ENCODE measurements at regions not wholly inside any gene's neighbourhood (a gene's known extent, or its start where the extent isn't known, plus 50 kb on each side); places are given as distances from the start of the nearest gene placed in this dataset.
A peak's percentile ranks its signal among the peaks of the same experiment; 100 is the strongest.

DNA sequence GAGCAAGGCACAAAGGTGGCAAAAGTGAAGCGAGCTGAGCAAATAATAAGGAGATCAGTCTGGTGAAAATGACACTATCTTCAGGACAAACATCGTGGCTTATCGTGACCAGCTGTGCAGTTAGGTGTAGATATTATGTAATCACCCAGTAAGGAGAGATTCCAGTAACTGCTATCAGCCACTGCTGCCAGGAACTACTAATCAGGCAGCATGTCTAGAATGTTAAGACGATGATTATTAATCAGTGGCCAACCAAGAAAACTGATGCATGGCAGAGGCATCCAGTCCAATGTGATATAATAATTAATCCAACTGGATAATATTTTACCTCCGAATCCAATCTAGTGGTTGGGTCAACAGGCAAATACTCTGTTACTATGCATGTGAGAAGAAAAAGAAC is 252.7 kb upstream of the ZPLD1 start:
- peak; percentile 9 for ATAC-seq
- TF ChIP-seq, protein P1, sequence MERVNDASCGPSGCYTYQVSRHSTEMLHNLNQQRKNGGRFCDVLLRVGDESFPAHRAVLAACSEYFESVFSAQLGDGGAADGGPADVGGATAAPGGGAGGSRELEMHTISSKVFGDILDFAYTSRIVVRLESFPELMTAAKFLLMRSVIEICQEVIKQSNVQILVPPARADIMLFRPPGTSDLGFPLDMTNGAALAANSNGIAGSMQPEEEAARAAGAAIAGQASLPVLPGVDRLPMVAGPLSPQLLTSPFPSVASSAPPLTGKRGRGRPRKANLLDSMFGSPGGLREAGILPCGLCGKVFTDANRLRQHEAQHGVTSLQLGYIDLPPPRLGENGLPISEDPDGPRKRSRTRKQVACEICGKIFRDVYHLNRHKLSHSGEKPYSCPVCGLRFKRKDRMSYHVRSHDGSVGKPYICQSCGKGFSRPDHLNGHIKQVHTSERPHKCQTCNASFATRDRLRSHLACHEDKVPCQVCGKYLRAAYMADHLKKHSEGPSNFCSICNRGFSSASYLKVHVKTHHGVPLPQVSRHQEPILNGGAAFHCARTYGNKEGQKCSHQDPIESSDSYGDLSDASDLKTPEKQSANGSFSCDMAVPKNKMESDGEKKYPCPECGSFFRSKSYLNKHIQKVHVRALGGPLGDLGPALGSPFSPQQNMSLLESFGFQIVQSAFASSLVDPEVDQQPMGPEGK (CRISPR knock-in tag; IDR thresholded peaks at IDR 0.05; ENCODE audit: borderline replicate concordance), result no peak
- TF ChIP-seq CSDC2 (CRISPR knock-in tag; IDR thresholded peaks at IDR 0.05), result peak; percentile 34; the same call in 1 of the 2 replicates
- no peak for TF ChIP-seq ZNF70 (CRISPR knock-in tag; IDR thresholded peaks at IDR 0.05)
- TF ChIP-seq, protein P2, sequence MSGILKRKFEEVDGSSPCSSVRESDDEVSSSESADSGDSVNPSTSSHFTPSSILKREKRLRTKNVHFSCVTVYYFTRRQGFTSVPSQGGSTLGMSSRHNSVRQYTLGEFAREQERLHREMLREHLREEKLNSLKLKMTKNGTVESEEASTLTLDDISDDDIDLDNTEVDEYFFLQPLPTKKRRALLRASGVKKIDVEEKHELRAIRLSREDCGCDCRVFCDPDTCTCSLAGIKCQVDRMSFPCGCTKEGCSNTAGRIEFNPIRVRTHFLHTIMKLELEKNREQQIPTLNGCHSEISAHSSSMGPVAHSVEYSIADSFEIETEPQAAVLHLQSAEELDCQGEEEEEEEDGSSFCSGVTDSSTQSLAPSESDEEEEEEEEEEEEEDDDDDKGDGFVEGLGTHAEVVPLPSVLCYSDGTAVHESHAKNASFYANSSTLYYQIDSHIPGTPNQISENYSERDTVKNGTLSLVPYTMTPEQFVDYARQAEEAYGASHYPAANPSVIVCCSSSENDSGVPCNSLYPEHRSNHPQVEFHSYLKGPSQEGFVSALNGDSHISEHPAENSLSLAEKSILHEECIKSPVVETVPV (CRISPR knock-in tag; IDR thresholded peaks at IDR 0.05), result no peak
- TF ChIP-seq RARB (CRISPR knock-in tag; IDR thresholded peaks at IDR 0.05), result no peak
- peak; percentile 78 for TF ChIP-seq ISL1 (CRISPR knock-in tag; IDR thresholded peaks at IDR 0.05)
- TF ChIP-seq OSR1 (CRISPR knock-in tag; IDR thresholded peaks at IDR 0.05), result no peak
- TF ChIP-seq BACH2 (CRISPR knock-in tag; IDR thresholded peaks at IDR 0.05; ENCODE audit: borderline replicate concordance), result no peak
- TF ChIP-seq GLIS3 (CRISPR knock-in tag; IDR thresholded peaks at IDR 0.05), result no peak
- TF ChIP-seq ZFP3 (CRISPR knock-in tag; IDR thresholded peaks at IDR 0.05), result no peak
- TF ChIP-seq, protein P3, sequence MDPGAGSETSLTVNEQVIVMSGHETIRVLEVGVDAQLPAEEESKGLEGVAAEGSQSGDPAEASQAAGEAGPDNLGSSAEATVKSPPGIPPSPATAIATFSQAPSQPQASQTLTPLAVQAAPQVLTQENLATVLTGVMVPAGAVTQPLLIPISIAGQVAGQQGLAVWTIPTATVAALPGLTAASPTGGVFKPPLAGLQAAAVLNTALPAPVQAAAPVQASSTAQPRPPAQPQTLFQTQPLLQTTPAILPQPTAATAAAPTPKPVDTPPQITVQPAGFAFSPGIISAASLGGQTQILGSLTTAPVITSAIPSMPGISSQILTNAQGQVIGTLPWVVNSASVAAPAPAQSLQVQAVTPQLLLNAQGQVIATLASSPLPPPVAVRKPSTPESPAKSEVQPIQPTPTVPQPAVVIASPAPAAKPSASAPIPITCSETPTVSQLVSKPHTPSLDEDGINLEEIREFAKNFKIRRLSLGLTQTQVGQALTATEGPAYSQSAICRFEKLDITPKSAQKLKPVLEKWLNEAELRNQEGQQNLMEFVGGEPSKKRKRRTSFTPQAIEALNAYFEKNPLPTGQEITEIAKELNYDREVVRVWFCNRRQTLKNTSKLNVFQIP (CRISPR knock-in tag; IDR thresholded peaks at IDR 0.05; ENCODE audit: borderline replicate concordance, low read depth), result 0 out of 2 replicates have a peak, but pooled peaks have one; percentile 34
- TF ChIP-seq, protein P4, sequence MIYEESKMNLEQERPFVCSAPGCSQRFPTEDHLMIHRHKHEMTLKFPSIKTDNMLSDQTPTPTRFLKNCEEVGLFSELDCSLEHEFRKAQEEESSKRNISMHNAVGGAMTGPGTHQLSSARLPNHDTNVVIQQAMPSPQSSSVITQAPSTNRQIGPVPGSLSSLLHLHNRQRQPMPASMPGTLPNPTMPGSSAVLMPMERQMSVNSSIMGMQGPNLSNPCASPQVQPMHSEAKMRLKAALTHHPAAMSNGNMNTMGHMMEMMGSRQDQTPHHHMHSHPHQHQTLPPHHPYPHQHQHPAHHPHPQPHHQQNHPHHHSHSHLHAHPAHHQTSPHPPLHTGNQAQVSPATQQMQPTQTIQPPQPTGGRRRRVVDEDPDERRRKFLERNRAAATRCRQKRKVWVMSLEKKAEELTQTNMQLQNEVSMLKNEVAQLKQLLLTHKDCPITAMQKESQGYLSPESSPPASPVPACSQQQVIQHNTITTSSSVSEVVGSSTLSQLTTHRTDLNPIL (CRISPR knock-in tag; IDR thresholded peaks at IDR 0.05; ENCODE audit: low read depth), result no peak
- 0 out of 2 replicates have a peak, but pooled peaks have one; percentile 18 for TF ChIP-seq SNAI2 (CRISPR knock-in tag; IDR thresholded peaks at IDR 0.05)
- TF ChIP-seq ZFP30 (CRISPR knock-in tag; IDR thresholded peaks at IDR 0.05), result no peak
- TF ChIP-seq PPARA (CRISPR knock-in tag; IDR thresholded peaks at IDR 0.05; ENCODE audit: borderline replicate concordance), result no peak
- TF ChIP-seq ZC3H10 (CRISPR knock-in tag; IDR thresholded peaks at IDR 0.05), result no peak
- TF ChIP-seq ESRRG (CRISPR knock-in tag; IDR thresholded peaks at IDR 0.05), result no peak
- no peak for TF ChIP-seq TOX (CRISPR knock-in tag; IDR thresholded peaks at IDR 0.05; ENCODE audit: borderline replicate concordance)

DNA sequence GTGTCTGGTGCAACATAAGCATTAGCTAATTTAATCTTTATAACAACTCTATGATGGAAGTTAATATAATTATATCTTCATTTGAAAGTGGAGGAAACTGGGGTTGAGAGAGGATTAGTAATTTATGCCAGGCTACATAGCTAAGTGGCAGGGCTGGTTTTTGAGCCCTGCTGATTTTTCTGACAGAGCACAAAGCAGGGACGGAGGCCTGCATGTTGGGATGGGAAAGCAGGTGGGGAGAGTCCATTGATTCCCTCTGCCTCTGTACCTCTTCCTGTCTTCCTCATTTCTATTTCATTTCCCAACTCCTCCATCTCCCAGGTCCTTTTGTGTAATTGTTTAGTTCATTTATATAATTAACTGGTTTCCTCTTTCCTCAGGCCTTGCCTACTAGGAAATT is 251.6 kb upstream of the ZPLD1 start:
- ATAC-seq, result no peak
- TF ChIP-seq, protein P2 (CRISPR knock-in tag; IDR thresholded peaks at IDR 0.05), result no peak
- TF ChIP-seq, protein P5, sequence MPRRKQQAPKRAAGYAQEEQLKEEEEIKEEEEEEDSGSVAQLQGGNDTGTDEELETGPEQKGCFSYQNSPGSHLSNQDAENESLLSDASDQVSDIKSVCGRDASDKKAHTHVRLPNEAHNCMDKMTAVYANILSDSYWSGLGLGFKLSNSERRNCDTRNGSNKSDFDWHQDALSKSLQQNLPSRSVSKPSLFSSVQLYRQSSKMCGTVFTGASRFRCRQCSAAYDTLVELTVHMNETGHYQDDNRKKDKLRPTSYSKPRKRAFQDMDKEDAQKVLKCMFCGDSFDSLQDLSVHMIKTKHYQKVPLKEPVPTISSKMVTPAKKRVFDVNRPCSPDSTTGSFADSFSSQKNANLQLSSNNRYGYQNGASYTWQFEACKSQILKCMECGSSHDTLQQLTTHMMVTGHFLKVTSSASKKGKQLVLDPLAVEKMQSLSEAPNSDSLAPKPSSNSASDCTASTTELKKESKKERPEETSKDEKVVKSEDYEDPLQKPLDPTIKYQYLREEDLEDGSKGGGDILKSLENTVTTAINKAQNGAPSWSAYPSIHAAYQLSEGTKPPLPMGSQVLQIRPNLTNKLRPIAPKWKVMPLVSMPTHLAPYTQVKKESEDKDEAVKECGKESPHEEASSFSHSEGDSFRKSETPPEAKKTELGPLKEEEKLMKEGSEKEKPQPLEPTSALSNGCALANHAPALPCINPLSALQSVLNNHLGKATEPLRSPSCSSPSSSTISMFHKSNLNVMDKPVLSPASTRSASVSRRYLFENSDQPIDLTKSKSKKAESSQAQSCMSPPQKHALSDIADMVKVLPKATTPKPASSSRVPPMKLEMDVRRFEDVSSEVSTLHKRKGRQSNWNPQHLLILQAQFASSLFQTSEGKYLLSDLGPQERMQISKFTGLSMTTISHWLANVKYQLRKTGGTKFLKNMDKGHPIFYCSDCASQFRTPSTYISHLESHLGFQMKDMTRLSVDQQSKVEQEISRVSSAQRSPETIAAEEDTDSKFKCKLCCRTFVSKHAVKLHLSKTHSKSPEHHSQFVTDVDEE (CRISPR knock-in tag; IDR thresholded peaks at IDR 0.05), result 0 out of 2 replicates have a peak, but pooled peaks have one; percentile 18
- TF ChIP-seq TCF4 (CRISPR knock-in tag; IDR thresholded peaks at IDR 0.05; ENCODE audit: borderline replicate concordance) (no peak), ARNTL (CRISPR knock-in tag; IDR thresholded peaks at IDR 0.05; ENCODE audit: borderline replicate concordance, low read depth) (no peak)
